ENCODE measurements at regions not wholly inside any gene's neighbourhood (a gene's known extent, or its start where the extent isn't known, plus 50 kb on each side); places are given as distances from the start of the nearest gene placed in this dataset.

DNA sequence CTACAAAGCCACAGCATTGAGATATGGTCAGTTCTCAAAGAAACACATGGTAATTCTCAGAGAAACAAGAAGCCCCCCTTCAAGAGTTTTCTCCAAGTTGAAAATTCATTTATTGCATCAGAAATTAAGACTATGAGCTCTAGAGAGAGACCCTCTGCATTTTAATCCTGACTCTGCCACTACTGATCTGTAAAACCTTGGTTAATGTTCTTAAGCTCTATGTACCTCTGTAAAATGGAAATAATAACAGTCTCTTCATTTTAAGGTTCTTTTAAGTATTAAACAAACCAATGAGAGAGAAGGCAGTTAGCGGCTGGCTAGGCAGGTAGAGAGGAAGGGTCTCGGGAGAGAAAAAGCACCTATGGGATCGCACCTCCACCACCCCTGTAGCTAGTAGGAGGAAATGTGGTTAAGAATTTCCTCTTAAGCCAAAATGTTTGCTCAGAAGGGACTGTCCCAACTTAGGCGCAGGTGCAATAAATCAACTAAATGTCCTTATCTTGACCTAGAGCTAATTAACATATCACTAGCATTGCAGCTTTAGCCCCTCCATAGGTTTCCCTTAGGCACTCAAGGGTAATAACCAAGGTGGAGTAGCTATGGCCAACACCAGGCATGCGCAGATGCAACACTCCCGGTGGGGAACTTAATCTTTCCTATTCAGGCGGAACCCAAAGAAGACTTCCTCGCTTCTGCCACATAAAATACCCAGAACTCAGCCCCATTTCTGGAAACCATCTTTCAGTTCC, 1685.4 kb downstream of the MRPL39 start:
- TF ChIP-seq POLR2A (IDR thresholded peaks at IDR 0.05) (no peak), CTCF (IDR thresholded peaks at IDR 0.05) (no peak)
